H1 (cell line): ENCODE measurements at regions not wholly inside any gene's neighbourhood (a gene's known extent, or its start where the extent isn't known, plus 50 kb on each side); places are given as distances from the start of the nearest gene placed in this dataset.

Experiments used
- CBX5 ChIP-seq: fragments of 300-800, 300-1000 bp; sonication (generic); IDR thresholded peaks from 2 replicates; pipeline ENCODE4 v1.7.1; 2016; ENCODE audit warnings: antibody characterized with exemption, low read length, low read depth
- E2F6 ChIP-seq: IDR thresholded peaks from 2 replicates; pipeline ENCODE4 v1.6.1; 2012; ENCODE audit warnings: inconsistent platforms
- EP300 ChIP-seq, 2 experiments: IDR thresholded peaks; 1 replicate in 1 of 2; 2 replicates in 1 of 2; pipeline ENCODE4 v1.6.1; 2011 to 2012; ENCODE audit warnings: low read depth in 2 of 2, low read length in 2 of 2, mild to moderate bottlenecking in 2 of 2, borderline replicate concordance in 1 of 2, inconsistent platforms in 1 of 2, moderate library complexity in 1 of 2
- HDAC2 ChIP-seq, 2 experiments: fragments of 300-600 bp in 1 of 2; sonication (generic) in 1 of 2; IDR thresholded peaks; 2 replicates each; pipeline ENCODE4 v1.6.1; 2011 to 2012; ENCODE audit warnings: low read depth in 2 of 2, low read length in 2 of 2, mild to moderate bottlenecking in 2 of 2, moderate library complexity in 2 of 2, borderline replicate concordance in 1 of 2, inconsistent platforms in 1 of 2
- NANOG ChIP-seq: IDR thresholded peaks from 2 replicates; pipeline ENCODE4 v1.6.1; 2011; ENCODE audit warnings: low read length, low read depth, mild to moderate bottlenecking, inconsistent platforms; ENCODE audit not compliant: insufficient read depth, poor library complexity, severe bottlenecking

GRCh38 chr1:244294599-244295224 lies 157.0 kb downstream of the ADSS2 start (continued):
- TF ChIP-seq CBX5, result no peak
- no peak for TF ChIP-seq NANOG
- no peak for TF ChIP-seq HDAC2 (IDR thresholded peaks at IDR 0.05; ENCODE audit: borderline replicate concordance in 1 of 2, low read depth in 2 of 2, low read length in 2 of 2)
- TF ChIP-seq E2F6, result no peak
- no peak for TF ChIP-seq EP300 (IDR thresholded peaks at IDR 0.05; ENCODE audit: borderline replicate concordance in 1 of 2, low read depth in 2 of 2, low read length in 2 of 2)
